PC-3 (cell line): ENCODE measurements at regions not wholly inside any gene's neighbourhood (a gene's known extent, or its start where the extent isn't known, plus 50 kb on each side); places are given as distances from the start of the nearest gene placed in this dataset.

ENCODE experiments used
- ATAC-seq: fragments of 200-7000 bp; cut with Tn5 transposase; 2 replicates; pipeline ENCODE4 v1.9.1; 2020; ENCODE audit warnings: mild to moderate bottlenecking, moderate library complexity
- BruUV-seq: library from RNA; stranded (reverse); fragments of 400-500 nt; replicated peaks from 2 replicates; lab custom pipeline; 2021; lab: Mats Ljungman, UMichigan
- CTCF ChIA-PET: fragments of 300-600 bp; sonication (Branson Sonifier 250); formaldehyde crosslinking; loops from one replicate; lab custom pipeline; 2022; ENCODE audit warnings: antibody characterized with exemption; lab: Charles Lee
- POLR2A ChIA-PET: fragments of 300-600 bp; sonication (Branson Sonifier 250); formaldehyde crosslinking; loops from one replicate; lab custom pipeline; 2022; ENCODE audit warnings: antibody characterized with exemption; ENCODE audit not compliant: unreplicated experiment; lab: Charles Lee
- DNase-seq: peaks from one replicate; pipeline ENCODE4 v3.0.0-alpha.2; 2015
- H2AFZ ChIP-seq: fragments of 300-600 bp; sonication (generic); 2 replicates; pipeline ENCODE4 v1.6.0; 2016; ENCODE audit warnings: antibody characterized with exemption, low read length
- H3F3A ChIP-seq: fragments of 300-600 bp; sonication (generic); one replicate; pipeline ENCODE4 v1.6.0; 2017; ENCODE audit warnings: antibody characterized with exemption, low read length, control low read depth, mild to moderate bottlenecking; ENCODE audit not compliant: unreplicated experiment
- H3K27ac ChIP-seq: fragments of 300-600 bp; sonication (generic); 2 replicates; pipeline ENCODE4 v1.5.1; 2016; ENCODE audit warnings: mild to moderate bottlenecking, low read length
- H3K27me3 ChIP-seq: fragments of 300-600 bp; sonication (generic); 2 replicates; pipeline ENCODE4 v1.6.1; 2016; ENCODE audit warnings: low read length, mixed read lengths
- H3K36me3 ChIP-seq: fragments of 300-600 bp; sonication (generic); 2 replicates; pipeline ENCODE4 v1.6.1; 2016; ENCODE audit warnings: low read depth, mixed run types, low read length, mixed read lengths
- H3K4me1 ChIP-seq: fragments of 300-600 bp; sonication (generic); 2 replicates; pipeline ENCODE4 v1.5.1; 2016; ENCODE audit warnings: low read length; ENCODE audit not compliant: insufficient read depth
- H3K4me2 ChIP-seq: fragments of 300-600 bp; sonication (generic); 2 replicates; pipeline ENCODE4 v1.6.0; 2016; ENCODE audit warnings: low read length
- H3K4me3 ChIP-seq: fragments of 300-600 bp; sonication (generic); 2 replicates; pipeline ENCODE4 v1.5.1; 2016; ENCODE audit warnings: mild to moderate bottlenecking, low read length, mixed read lengths
- H3K79me2 ChIP-seq: fragments of 300-600 bp; sonication (generic); 2 replicates; pipeline ENCODE4 v1.6.1; 2017; ENCODE audit warnings: low read length, mixed read lengths
- H3K9ac ChIP-seq: fragments of 300-600 bp; sonication (generic); 2 replicates; pipeline ENCODE4 v1.6.0; 2016; ENCODE audit warnings: mild to moderate bottlenecking, low read length
- H3K9me2 ChIP-seq: fragments of 300-600 bp; sonication (generic); replicated peaks from 2 replicates; pipeline ENCODE4 v1.6.1; 2016; ENCODE audit warnings: mixed run types, low read length, mixed read lengths
- H3K9me3 ChIP-seq: fragments of 300-600 bp; sonication (generic); 2 replicates; pipeline ENCODE4 v1.6.1; 2016; ENCODE audit warnings: low read length, mixed read lengths
- H4K20me1 ChIP-seq: fragments of 300-600 bp; sonication (generic); 2 replicates; pipeline ENCODE4 v1.6.1; 2016; ENCODE audit warnings: low read length, mixed read lengths
- EZH2 ChIP-seq: fragments of 300-600 bp; sonication (generic); IDR thresholded peaks from one replicate; pipeline ENCODE4 v1.6.1; 2017; ENCODE audit warnings: antibody characterized with exemption, mild to moderate bottlenecking, low read length; ENCODE audit not compliant: unreplicated experiment
- EZH2phosphoT487 ChIP-seq: fragments of 300-600 bp; sonication (generic); IDR thresholded peaks from 2 replicates; pipeline ENCODE4 v1.6.1; 2018; ENCODE audit warnings: mild to moderate bottlenecking, antibody characterized with exemption, low read length, borderline replicate concordance
- intact Hi-C: fragments of 100-400 bp; cut with micrococcal nuclease; formaldehyde crosslinking; loops from 2 replicates; pipeline ENCODE4 v1.9.0; 2023
- TF ChIP-seq, protein P1 (sequence below): fragments of 300-600 bp; sonication (generic); conservative IDR thresholded peaks from 2 replicates; pipeline ENCODE4 v1.5.1; 2017; ENCODE audit warnings: antibody characterized with exemption, low read depth, mild to moderate bottlenecking, low read length

- ATAC-seq, result no peak
These were observed 751.5 kb downstream of the DCDC2C start for GRCh38 chr2:4454907-4455306.

GRCh38 chr2:4455486-4456155, 752.2 kb downstream of the DCDC2C start:
- no peak for DNase-seq
- no peak overlapping the region for H3K27ac ChIP-seq
- no peak overlapping the region for H3K4me3 ChIP-seq
- H3K4me2 ChIP-seq, result no peak overlapping the region
- CTCF ChIA-PET, result no interaction called here
- H3F3A ChIP-seq, result no peaks in the 10 kb centered on the region
- ATAC-seq, result no peak
- H3K79me2 ChIP-seq, result no peaks in the 10 kb centered on the region
- no TSS peak for BruUV-seq
- TF ChIP-seq EZH2 (no peak), EZH2phosphoT487 (no peak)
- TF ChIP-seq, protein P1, sequence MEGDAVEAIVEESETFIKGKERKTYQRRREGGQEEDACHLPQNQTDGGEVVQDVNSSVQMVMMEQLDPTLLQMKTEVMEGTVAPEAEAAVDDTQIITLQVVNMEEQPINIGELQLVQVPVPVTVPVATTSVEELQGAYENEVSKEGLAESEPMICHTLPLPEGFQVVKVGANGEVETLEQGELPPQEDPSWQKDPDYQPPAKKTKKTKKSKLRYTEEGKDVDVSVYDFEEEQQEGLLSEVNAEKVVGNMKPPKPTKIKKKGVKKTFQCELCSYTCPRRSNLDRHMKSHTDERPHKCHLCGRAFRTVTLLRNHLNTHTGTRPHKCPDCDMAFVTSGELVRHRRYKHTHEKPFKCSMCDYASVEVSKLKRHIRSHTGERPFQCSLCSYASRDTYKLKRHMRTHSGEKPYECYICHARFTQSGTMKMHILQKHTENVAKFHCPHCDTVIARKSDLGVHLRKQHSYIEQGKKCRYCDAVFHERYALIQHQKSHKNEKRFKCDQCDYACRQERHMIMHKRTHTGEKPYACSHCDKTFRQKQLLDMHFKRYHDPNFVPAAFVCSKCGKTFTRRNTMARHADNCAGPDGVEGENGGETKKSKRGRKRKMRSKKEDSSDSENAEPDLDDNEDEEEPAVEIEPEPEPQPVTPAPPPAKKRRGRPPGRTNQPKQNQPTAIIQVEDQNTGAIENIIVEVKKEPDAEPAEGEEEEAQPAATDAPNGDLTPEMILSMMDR, result no peak
- no peaks in the 10 kb centered on the region for H3K9me2 ChIP-seq
- no peaks in the 10 kb centered on the region for H3K36me3 ChIP-seq
- H4K20me1 ChIP-seq, result no peaks in the 10 kb centered on the region
- POLR2A ChIA-PET, result no interaction called here
- no peaks in the 10 kb centered on the region for H3K9me3 ChIP-seq
- intact Hi-C loops, result no loop called here
- no peak overlapping the region for H3K9ac ChIP-seq
- H3K4me1 ChIP-seq, result no peaks in the 10 kb centered on the region
- H3K27me3 ChIP-seq, result no peaks in the 10 kb centered on the region
- no peak overlapping the region for H2AFZ ChIP-seq

More at GRCh38 chr2:4454907-4455306, 751.5 kb downstream of the DCDC2C start:
- BruUV-seq, result no TSS peak
- DNase-seq, result no peak
- H3K9ac ChIP-seq, result no peak overlapping the region
- no peaks in the 10 kb centered on the region for H3K27me3 ChIP-seq
- TF ChIP-seq, protein P1, result no peak
- TF ChIP-seq EZH2phosphoT487, result no peak
- no peak for TF ChIP-seq EZH2
- no peaks in the 10 kb centered on the region for H3K9me2 ChIP-seq
- no peaks in the 10 kb centered on the region for H3K9me3 ChIP-seq
- CTCF ChIA-PET, result no interaction called here
- intact Hi-C loops, result no loop called here
- H3F3A ChIP-seq, result no peaks in the 10 kb centered on the region
- no peak overlapping the region for H3K27ac ChIP-seq
- H4K20me1 ChIP-seq, result no peaks in the 10 kb centered on the region
- no peak overlapping the region for H3K4me3 ChIP-seq
- no peak overlapping the region for H2AFZ ChIP-seq
- H3K4me1 ChIP-seq, result no peaks in the 10 kb centered on the region
- no peaks in the 10 kb centered on the region for H3K79me2 ChIP-seq
- no peaks in the 10 kb centered on the region for H3K36me3 ChIP-seq
- H3K4me2 ChIP-seq, result no peak overlapping the region
- POLR2A ChIA-PET, result no interaction called here

- ChIA-PET CTCF (no interaction called here), POLR2A (no interaction called here)
- no peak overlapping the region for H3K4me3 ChIP-seq
- H3K9ac ChIP-seq, result no peak overlapping the region
- no peak overlapping the region for H2AFZ ChIP-seq
- no peaks in the 10 kb centered on the region for H4K20me1 ChIP-seq
- H3K79me2 ChIP-seq, result no peaks in the 10 kb centered on the region
- H3F3A ChIP-seq, result no peaks in the 10 kb centered on the region
- H3K9me2 ChIP-seq, result no peaks in the 10 kb centered on the region
- DNase-seq (no peak), ATAC-seq (no peak)
- H3K4me1 ChIP-seq, result no peaks in the 10 kb centered on the region
- no peak overlapping the region for H3K4me2 ChIP-seq
- no peaks in the 10 kb centered on the region for H3K9me3 ChIP-seq
- TF ChIP-seq EZH2 (no peak), EZH2phosphoT487 (no peak)
- TF ChIP-seq, protein P1, result no peak
- no peaks in the 10 kb centered on the region for H3K36me3 ChIP-seq
- no peak overlapping the region for H3K27ac ChIP-seq
- no peaks in the 10 kb centered on the region for H3K27me3 ChIP-seq
- intact Hi-C loops, result no loop called here
- BruUV-seq, result no TSS peak
These were observed 761.4 kb downstream of the DCDC2C start for GRCh38 chr2:4464634-4465266.
